Activated T-cell treated with anti-CD3 and anti-CD28 coated beads for 48 hours (primary cell): ENCODE measurements at regions not wholly inside any gene's neighbourhood (a gene's known extent, or its start where the extent isn't known, plus 50 kb on each side); places are given as distances from the start of the nearest gene placed in this dataset.

ENCODE experiments used
- DNase-seq: peaks from one replicate; pipeline ENCODE4 v3.0.0-alpha.2; 2020; ENCODE audit warnings: low read depth

GRCh38 chr11:88404932-88405710, 67.6 kb upstream of the CTSC start:
- DNase-seq = no peak

GRCh38 chr11:88404391-88404790, 66.9 kb upstream of the CTSC start:
- no peak for DNase-seq

GRCh38 chr11:88402784-88403183, 65.2 kb upstream of the CTSC start:
- DNase-seq = no peak

- no peak for DNase-seq
Measured at GRCh38 chr11:88402192-88402715, 64.7 kb upstream of the CTSC start.

GRCh38 chr11:88398791-88399570, 61.4 kb upstream of the CTSC start:
- DNase-seq = no peak

GRCh38 chr11:88398372-88398771, 60.8 kb upstream of the CTSC start:
- DNase-seq = no peak

- no peak for DNase-seq
Measured at GRCh38 chr11:88390254-88390653, 52.7 kb upstream of the CTSC start.

GRCh38 chr11:88387957-88388356, 50.4 kb upstream of the CTSC start:
- DNase-seq = no peak
